ENCODE measurements at regions not wholly inside any gene's neighbourhood (a gene's known extent, or its start where the extent isn't known, plus 50 kb on each side); places are given as distances from the start of the nearest gene placed in this dataset.

GRCh38 chr12:105774037-105774436, 364.7 kb downstream of the NUAK1 start:
- ATAC-seq (no peak), DNase-seq (ENCODE audit: low read depth, low spot score) (no peak)
- H3K27me3 ChIP-seq (ENCODE audit: insufficient read depth, low read length), result no peaks in the 10 kb centered on the region
- ChIA-PET RAD21 (ENCODE audit: low non-redundant PET in 1 of 2, low total read pairs in 2 of 2, uncharacterized antibody in 2 of 2, unreplicated experiment in 2 of 2) (no interaction called here), POLR2A (no interaction called here), CTCF (no interaction called here)
- no peak overlapping the region for H3K27ac ChIP-seq (ENCODE audit: low read depth, low read length)
- no peak overlapping the region for H3K4me2 ChIP-seq (ENCODE audit: low read length)
- no peak overlapping the region for H3K9ac ChIP-seq (ENCODE audit: low read length)
- H3K9me2 ChIP-seq (ENCODE audit: insufficient read depth), result no peaks in the 10 kb centered on the region
- H2AFZ ChIP-seq (ENCODE audit: low read depth, low read length, poor library complexity, severe bottlenecking), result no peak overlapping the region
- H3K9me3 ChIP-seq (ENCODE audit: control insufficient read depth in 1 of 2, insufficient read depth in 1 of 2, low read depth in 1 of 2, low read length in 2 of 2), result no peaks in the 10 kb centered on the region
- H4K20me1 ChIP-seq (ENCODE audit: insufficient read depth), result no peaks in the 10 kb centered on the region
- H3K4me1 ChIP-seq (ENCODE audit: control insufficient read depth in 1 of 2, insufficient read depth in 2 of 2, low read length in 2 of 2), result no peaks in the 10 kb centered on the region
- H3K79me2 ChIP-seq (ENCODE audit: insufficient read depth, low read length), result no peaks in the 10 kb centered on the region
- no peak overlapping the region for H3K4me3 ChIP-seq (replicated peaks in 1 of 2; ENCODE audit: low read depth in 1 of 2, low read length in 2 of 2)
- no TSS peak for BruUV-seq (replicated peaks)
- TF ChIP-seq, protein P1, sequence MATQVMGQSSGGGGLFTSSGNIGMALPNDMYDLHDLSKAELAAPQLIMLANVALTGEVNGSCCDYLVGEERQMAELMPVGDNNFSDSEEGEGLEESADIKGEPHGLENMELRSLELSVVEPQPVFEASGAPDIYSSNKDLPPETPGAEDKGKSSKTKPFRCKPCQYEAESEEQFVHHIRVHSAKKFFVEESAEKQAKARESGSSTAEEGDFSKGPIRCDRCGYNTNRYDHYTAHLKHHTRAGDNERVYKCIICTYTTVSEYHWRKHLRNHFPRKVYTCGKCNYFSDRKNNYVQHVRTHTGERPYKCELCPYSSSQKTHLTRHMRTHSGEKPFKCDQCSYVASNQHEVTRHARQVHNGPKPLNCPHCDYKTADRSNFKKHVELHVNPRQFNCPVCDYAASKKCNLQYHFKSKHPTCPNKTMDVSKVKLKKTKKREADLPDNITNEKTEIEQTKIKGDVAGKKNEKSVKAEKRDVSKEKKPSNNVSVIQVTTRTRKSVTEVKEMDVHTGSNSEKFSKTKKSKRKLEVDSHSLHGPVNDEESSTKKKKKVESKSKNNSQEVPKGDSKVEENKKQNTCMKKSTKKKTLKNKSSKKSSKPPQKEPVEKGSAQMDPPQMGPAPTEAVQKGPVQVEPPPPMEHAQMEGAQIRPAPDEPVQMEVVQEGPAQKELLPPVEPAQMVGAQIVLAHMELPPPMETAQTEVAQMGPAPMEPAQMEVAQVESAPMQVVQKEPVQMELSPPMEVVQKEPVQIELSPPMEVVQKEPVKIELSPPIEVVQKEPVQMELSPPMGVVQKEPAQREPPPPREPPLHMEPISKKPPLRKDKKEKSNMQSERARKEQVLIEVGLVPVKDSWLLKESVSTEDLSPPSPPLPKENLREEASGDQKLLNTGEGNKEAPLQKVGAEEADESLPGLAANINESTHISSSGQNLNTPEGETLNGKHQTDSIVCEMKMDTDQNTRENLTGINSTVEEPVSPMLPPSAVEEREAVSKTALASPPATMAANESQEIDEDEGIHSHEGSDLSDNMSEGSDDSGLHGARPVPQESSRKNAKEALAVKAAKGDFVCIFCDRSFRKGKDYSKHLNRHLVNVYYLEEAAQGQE (IDR thresholded peaks at IDR 0.05; ENCODE audit: low read depth), result no peak
- TF ChIP-seq CEBPB (IDR thresholded peaks at IDR 0.05; ENCODE audit: low read depth) (no peak), JUND (IDR thresholded peaks at IDR 0.05) (no peak)
- no peaks in the 10 kb centered on the region for H3K36me3 ChIP-seq (ENCODE audit: control insufficient read depth in 1 of 2, insufficient read depth in 2 of 2, low read length in 2 of 2)
- intact Hi-C loops (cut with micrococcal nuclease), result no loop called here

DNA sequence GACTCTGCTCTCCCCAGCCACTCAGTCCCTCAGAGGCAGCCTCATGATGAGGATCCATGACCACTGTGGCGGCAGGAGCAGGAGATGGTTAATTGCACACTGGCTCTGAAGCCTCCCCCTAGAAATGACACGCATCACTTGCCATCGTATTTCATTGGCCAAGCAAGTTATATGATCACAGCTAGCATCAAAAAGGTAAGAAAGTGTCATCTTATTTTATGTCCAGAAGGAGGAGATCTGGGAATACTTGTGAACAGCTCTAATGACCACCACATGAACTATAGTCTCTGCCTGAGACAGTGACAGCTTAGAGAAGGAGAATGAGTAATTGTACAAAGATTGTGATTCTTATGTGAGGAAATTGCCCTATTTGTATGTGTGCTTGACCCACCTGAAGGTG, 363.4 kb downstream of the NUAK1 start:
- no peak for ATAC-seq
- H3K9me2 ChIP-seq (ENCODE audit: insufficient read depth), result no peaks in the 10 kb centered on the region
- H4K20me1 ChIP-seq (ENCODE audit: insufficient read depth), result no peaks in the 10 kb centered on the region
- CTCF ChIA-PET, result no interaction called here
- no peaks in the 10 kb centered on the region for H3K4me1 ChIP-seq (ENCODE audit: control insufficient read depth in 1 of 2, insufficient read depth in 2 of 2, low read length in 2 of 2)
- POLR2A ChIA-PET, result no interaction called here
- no peaks in the 10 kb centered on the region for H3K36me3 ChIP-seq (ENCODE audit: control insufficient read depth in 1 of 2, insufficient read depth in 2 of 2, low read length in 2 of 2)
- no peak for DNase-seq (ENCODE audit: low read depth, low spot score)
- H3K4me2 ChIP-seq (ENCODE audit: low read length), result no peak overlapping the region
- no peak overlapping the region for H2AFZ ChIP-seq (ENCODE audit: low read depth, low read length, poor library complexity, severe bottlenecking)
- H3K9ac ChIP-seq (ENCODE audit: low read length), result no peak overlapping the region
- RAD21 ChIA-PET (ENCODE audit: low non-redundant PET in 1 of 2, low total read pairs in 2 of 2, uncharacterized antibody in 2 of 2, unreplicated experiment in 2 of 2), result no interaction called here
- no peaks in the 10 kb centered on the region for H3K27me3 ChIP-seq (ENCODE audit: insufficient read depth, low read length)
- peak; percentile 8; the same call in 1 of the 2 replicates for TF ChIP-seq RAD21 (IDR thresholded peaks at IDR 0.05; ENCODE audit: low read depth)
- TF ChIP-seq, protein P2, sequence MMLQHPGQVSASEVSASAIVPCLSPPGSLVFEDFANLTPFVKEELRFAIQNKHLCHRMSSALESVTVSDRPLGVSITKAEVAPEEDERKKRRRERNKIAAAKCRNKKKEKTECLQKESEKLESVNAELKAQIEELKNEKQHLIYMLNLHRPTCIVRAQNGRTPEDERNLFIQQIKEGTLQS (IDR thresholded peaks at IDR 0.05), result no peak
- H3K9me3 ChIP-seq (ENCODE audit: control insufficient read depth in 1 of 2, insufficient read depth in 1 of 2, low read depth in 1 of 2, low read length in 2 of 2), result no peaks in the 10 kb centered on the region
- no peak overlapping the region for H3K27ac ChIP-seq (ENCODE audit: low read depth, low read length)
- no peaks in the 10 kb centered on the region for H3K79me2 ChIP-seq (ENCODE audit: insufficient read depth, low read length)
- no TSS peak for BruUV-seq (replicated peaks)
- intact Hi-C loops (cut with micrococcal nuclease), result no loop called here
- no peak overlapping the region for H3K4me3 ChIP-seq (replicated peaks in 1 of 2; ENCODE audit: low read depth in 1 of 2, low read length in 2 of 2)
